HCT116 (cell line): ENCODE measurements at regions not wholly inside any gene's neighbourhood (a gene's known extent, or its start where the extent isn't known, plus 50 kb on each side); places are given as distances from the start of the nearest gene placed in this dataset.

Experiments
- CEBPB ChIP-seq: IDR thresholded peaks from 2 replicates; pipeline ENCODE4 v1.6.1; 2012; ENCODE audit warnings: low read depth
- POLR2A ChIP-seq: IDR thresholded peaks from 2 replicates; pipeline ENCODE4 v1.7.0; 2011; ENCODE audit warnings: borderline replicate concordance; ENCODE audit not compliant: insufficient read depth, insufficient read length; ENCODE audit errors: extremely low read depth
- ZNF274 ChIP-seq: fragments of 200-500 bp; sonication (Bioruptor generic); IDR thresholded peaks from 2 replicates; pipeline ENCODE4 v1.6.1; 2014; ENCODE audit warnings: mild to moderate bottlenecking, low read depth, low read length, inconsistent platforms
- TF ChIP-seq, protein P1 (sequence below), 3 experiments: fragments of 200-600 bp in 1 of 3; sonication (generic) in 1 of 3; IDR thresholded peaks in 2 of 3; conservative IDR thresholded peaks in 1 of 3; 2 replicates each; pipeline ENCODE4 v1.5.1; 2012 to 2017; ENCODE audit warnings: low read depth in 2 of 3, low read length in 2 of 3, antibody characterized with exemption in 1 of 3, borderline replicate concordance in 1 of 3, control low read depth in 1 of 3, mild to moderate bottlenecking in 1 of 3, mixed read lengths in 1 of 3, mixed run types in 1 of 3, moderate library complexity in 1 of 3; ENCODE audit not compliant: insufficient read depth in 1 of 3

DNA sequence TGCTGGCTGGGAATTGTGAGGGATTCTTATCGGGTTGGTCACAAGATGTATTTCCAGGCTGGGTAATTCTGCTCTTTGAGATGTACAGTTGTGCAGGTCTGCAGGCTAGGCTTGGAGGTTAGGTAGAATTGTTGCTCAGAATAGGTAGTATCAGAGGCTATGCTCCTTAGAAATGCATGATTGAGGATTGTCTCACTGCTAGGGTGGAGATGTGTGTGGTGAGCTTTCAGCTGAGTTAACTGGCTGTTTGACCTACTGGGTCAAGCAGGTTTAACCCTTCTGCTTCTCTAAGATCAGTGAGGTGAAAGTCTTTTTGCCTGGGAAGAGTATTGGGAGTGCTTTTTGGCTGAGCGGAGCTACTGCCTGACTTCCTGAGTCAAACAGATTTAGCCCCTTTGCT is 701.1 kb downstream of the UTRN start:
- TF ChIP-seq, protein P1, sequence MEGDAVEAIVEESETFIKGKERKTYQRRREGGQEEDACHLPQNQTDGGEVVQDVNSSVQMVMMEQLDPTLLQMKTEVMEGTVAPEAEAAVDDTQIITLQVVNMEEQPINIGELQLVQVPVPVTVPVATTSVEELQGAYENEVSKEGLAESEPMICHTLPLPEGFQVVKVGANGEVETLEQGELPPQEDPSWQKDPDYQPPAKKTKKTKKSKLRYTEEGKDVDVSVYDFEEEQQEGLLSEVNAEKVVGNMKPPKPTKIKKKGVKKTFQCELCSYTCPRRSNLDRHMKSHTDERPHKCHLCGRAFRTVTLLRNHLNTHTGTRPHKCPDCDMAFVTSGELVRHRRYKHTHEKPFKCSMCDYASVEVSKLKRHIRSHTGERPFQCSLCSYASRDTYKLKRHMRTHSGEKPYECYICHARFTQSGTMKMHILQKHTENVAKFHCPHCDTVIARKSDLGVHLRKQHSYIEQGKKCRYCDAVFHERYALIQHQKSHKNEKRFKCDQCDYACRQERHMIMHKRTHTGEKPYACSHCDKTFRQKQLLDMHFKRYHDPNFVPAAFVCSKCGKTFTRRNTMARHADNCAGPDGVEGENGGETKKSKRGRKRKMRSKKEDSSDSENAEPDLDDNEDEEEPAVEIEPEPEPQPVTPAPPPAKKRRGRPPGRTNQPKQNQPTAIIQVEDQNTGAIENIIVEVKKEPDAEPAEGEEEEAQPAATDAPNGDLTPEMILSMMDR (IDR thresholded peaks at IDR 0.05 in 2 of 3, conservative IDR thresholded peaks at IDR 0.05 in 1 of 3; ENCODE audit: borderline replicate concordance in 1 of 3, insufficient read depth in 1 of 3, low read depth in 2 of 3, low read length in 2 of 3): no peak
- no peak for TF ChIP-seq ZNF274
- TF ChIP-seq POLR2A: no peak
- TF ChIP-seq CEBPB: no peak
